ENCODE measurements at regions not wholly inside any gene's neighbourhood (a gene's known extent, or its start where the extent isn't known, plus 50 kb on each side); places are given as distances from the start of the nearest gene placed in this dataset.

- H3K27ac ChIP-seq = no peak overlapping the region
- DNase-seq = no peak
- H3K4me1 ChIP-seq = no peaks in the 10 kb centered on the region
- H3K9me3 ChIP-seq = no peaks in the 10 kb centered on the region
- no peaks in the 10 kb centered on the region for H3K36me3 ChIP-seq
- H3K27me3 ChIP-seq = no peaks in the 10 kb centered on the region
- TF ChIP-seq CTCF (IDR thresholded peaks at IDR 0.05) = no peak
- no peak overlapping the region for H3K9ac ChIP-seq (ENCODE audit: low read depth in 2 of 2, low read length in 2 of 2)
- H3K4me3 ChIP-seq = no peak overlapping the region
- intact Hi-C loops (cut with DNase I) = no loop called here
Measured at GRCh38 chr15:46442901-46443590, 808.2 kb downstream of the SQOR start.

- Histone ChIP-seq H3K4me3 (no peak overlapping the region), H3K27me3 (no peaks in the 10 kb centered on the region), H3K4me1 (no peaks in the 10 kb centered on the region), H3K27ac (no peak overlapping the region), H3K9me3 (no peaks in the 10 kb centered on the region), H3K36me3 (no peaks in the 10 kb centered on the region), H3K9ac (ENCODE audit: low read depth in 2 of 2, low read length in 2 of 2) (no peak overlapping the region)
- intact Hi-C loops (cut with DNase I) = no loop called here
- DNase-seq = no peak
- no peak for TF ChIP-seq CTCF (IDR thresholded peaks at IDR 0.05)
Measured at GRCh38 chr15:46450112-46450809, 815.4 kb downstream of the SQOR start.

GRCh38 chr15:46450810-46451182 is 816.0 kb downstream of the SQOR start:
- no peaks in the 10 kb centered on the region for H3K9me3 ChIP-seq
- no peak overlapping the region for H3K4me3 ChIP-seq
- no peak for DNase-seq
- H3K36me3 ChIP-seq = no peaks in the 10 kb centered on the region
- H3K9ac ChIP-seq (ENCODE audit: low read depth in 2 of 2, low read length in 2 of 2) = no peak overlapping the region
- no peak overlapping the region for H3K27ac ChIP-seq
- no peaks in the 10 kb centered on the region for H3K27me3 ChIP-seq
- no peak for TF ChIP-seq CTCF (IDR thresholded peaks at IDR 0.05)
- H3K4me1 ChIP-seq = no peaks in the 10 kb centered on the region
- intact Hi-C loops (cut with DNase I) = no loop called here

- TF ChIP-seq CTCF (IDR thresholded peaks at IDR 0.05) = no peak
- Histone ChIP-seq H3K4me1 (no peaks in the 10 kb centered on the region), H3K9me3 (no peaks in the 10 kb centered on the region), H3K27ac (no peak overlapping the region), H3K9ac (ENCODE audit: low read depth in 2 of 2, low read length in 2 of 2) (no peak overlapping the region), H3K4me3 (no peak overlapping the region), H3K27me3 (no peaks in the 10 kb centered on the region), H3K36me3 (no peaks in the 10 kb centered on the region)
- DNase-seq = no peak
- intact Hi-C loops (cut with DNase I) = no loop called here
Measured at GRCh38 chr15:46452297-46452820, 817.5 kb downstream of the SQOR start.

- H3K4me1 ChIP-seq = no peaks in the 10 kb centered on the region
- no peaks in the 10 kb centered on the region for H3K9me3 ChIP-seq
- no peaks in the 10 kb centered on the region for H3K27me3 ChIP-seq
- no peak for TF ChIP-seq CTCF (IDR thresholded peaks at IDR 0.05)
- no peak for DNase-seq
- intact Hi-C loops (cut with DNase I) = no loop called here
- no peak overlapping the region for H3K27ac ChIP-seq
- H3K36me3 ChIP-seq = no peaks in the 10 kb centered on the region
- no peak overlapping the region for H3K9ac ChIP-seq (ENCODE audit: low read depth in 2 of 2, low read length in 2 of 2)
- H3K4me3 ChIP-seq = no peak overlapping the region
Measured at GRCh38 chr15:46456456-46456855, 821.6 kb downstream of the SQOR start.

All from colonic mucosa (tissue), 4 donors.